Activated CD8-positive, alpha-beta memory T cell treated with anti-CD3 and anti-CD28 coated beads for 36 hours (primary cell): ENCODE measurements at regions not wholly inside any gene's neighbourhood (a gene's known extent, or its start where the extent isn't known, plus 50 kb on each side); places are given as distances from the start of the nearest gene placed in this dataset.

Experiments
- CTCF ChIA-PET: fragments of 350-600 bp; sonication (Branson Sonifier 250); formaldehyde crosslinking; loops from one replicate; lab custom pipeline; 2021; ENCODE audit warnings: antibody characterized with exemption; lab: Charles Lee
- POLR2A ChIA-PET: fragments of 350-600 bp; sonication (Branson Sonifier 250); formaldehyde crosslinking; loops from one replicate; lab custom pipeline; 2021; ENCODE audit warnings: antibody characterized with exemption; lab: Charles Lee

- CTCF ChIA-PET = no interaction called here
Measured at GRCh38 chr7:10282909-10283308, 690.8 kb upstream of the PHF14 start.

GRCh38 chr7:10284001-10284400 is 689.7 kb upstream of the PHF14 start:
- ChIA-PET POLR2A (no interaction called here), CTCF (no interaction called here)

More at GRCh38 chr7:10282909-10283308, 690.8 kb upstream of the PHF14 start:
- POLR2A ChIA-PET = no interaction called here

GRCh38 chr7:10299384-10299783 is 674.3 kb upstream of the PHF14 start:
- ChIA-PET CTCF (no interaction called here), POLR2A (no interaction called here)

DNA sequence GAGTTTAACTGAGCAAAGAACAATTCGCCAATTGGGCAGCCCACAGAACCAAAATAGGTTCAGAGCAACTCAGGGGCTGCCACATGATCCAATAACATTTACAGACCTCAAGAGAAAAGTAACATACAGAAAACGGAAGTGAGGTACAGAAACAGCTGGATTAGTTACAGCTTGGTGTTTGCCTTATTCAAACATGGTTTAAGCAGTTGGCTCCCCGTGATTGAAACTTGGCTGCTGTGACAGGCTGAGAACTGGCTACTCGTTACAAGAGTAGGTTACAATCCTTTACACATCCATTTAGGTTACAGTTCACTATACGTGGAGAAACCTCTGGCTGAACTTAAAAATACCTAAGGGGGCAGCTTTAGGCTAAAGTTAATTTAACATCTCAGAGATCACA is 673.1 kb upstream of the PHF14 start:
- ChIA-PET CTCF (no interaction called here), POLR2A (no interaction called here)

- ChIA-PET POLR2A (no interaction called here), CTCF (no interaction called here)
Measured at GRCh38 chr7:10308276-10308675, 665.4 kb upstream of the PHF14 start.

DNA sequence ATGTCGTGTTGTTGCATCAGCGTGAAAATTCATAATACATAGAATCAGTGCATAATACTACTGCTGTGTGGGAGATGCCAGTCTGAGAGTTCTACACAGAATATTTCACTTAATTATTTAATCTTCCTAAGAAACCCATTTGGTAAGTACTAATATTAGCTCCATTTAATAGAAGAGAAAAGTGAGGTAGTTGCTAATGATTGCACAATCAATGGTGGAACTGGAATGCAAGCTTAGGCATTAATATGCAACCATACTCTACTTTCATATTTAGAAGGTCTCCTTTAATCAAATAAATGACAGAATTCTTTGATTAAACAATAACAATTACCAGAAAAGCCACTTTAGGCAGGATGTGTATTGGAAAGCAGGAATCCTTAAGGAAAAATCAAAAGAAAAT is 660.7 kb upstream of the PHF14 start:
- POLR2A ChIA-PET = no interaction called here
- CTCF ChIA-PET = no interaction called here

- ChIA-PET POLR2A (no interaction called here), CTCF (no interaction called here)
Measured at GRCh38 chr7:10315881-10316280, 657.8 kb upstream of the PHF14 start.

DNA sequence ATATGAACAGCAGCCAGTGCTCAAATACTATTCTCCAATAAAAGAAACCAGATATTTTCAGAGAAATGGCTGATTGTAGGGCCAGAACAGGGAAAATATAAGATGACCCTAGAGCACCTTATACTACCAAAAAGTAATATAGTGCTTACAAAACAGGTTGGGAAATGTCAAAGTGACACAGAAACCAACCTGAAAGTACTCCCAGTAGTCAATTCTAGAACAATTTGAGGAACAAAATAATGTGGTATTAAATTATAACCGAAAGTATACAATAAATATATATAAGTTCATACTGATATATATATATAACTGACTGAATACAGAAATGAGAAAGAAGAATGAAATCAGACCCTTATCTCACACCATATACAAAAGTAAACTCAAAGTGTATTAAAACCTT is 657.2 kb upstream of the PHF14 start:
- POLR2A ChIA-PET = no interaction called here
- CTCF ChIA-PET = no interaction called here

DNA sequence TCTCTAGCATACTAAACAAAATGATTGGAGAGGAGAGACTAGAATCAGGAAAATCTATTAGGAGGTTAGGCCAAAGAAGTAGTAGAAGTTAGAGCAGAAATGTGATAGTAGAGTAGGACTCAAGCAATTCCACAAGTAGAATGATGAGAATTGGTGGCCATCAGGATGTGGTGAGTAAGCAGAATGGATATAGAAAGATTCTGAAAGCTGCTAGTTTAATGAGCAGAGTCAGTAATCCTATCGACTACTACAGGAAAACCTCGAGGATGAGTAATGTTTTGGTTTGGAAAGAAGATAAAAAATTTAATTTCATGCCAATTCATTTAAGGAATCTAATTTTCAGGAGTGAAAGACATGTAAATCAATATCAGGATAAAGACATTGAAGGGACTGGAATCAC is 648.3 kb upstream of the PHF14 start:
- ChIA-PET POLR2A (no interaction called here), CTCF (no interaction called here)

DNA sequence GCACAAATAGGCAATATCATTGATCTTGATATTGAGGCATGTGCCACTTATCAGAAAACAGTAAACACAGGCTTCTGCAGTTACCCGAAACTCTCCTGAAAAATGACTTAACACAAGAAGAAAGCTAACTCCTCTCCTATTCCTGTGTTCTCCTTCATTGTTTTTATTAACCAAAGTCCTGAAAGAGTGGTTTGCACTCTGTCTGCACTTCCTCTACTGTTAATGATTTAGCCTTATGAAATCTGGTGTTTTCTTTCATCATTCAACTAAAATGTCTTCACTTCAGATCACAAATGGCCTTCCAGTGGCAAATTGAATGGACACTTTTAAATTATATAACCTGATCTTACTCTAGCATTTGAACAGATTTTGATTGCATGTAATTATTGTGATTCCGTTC is 630.6 kb upstream of the PHF14 start:
- ChIA-PET CTCF (no interaction called here), POLR2A (no interaction called here)

GRCh38 chr7:10346032-10346431 is 627.6 kb upstream of the PHF14 start:
- ChIA-PET POLR2A (no interaction called here), CTCF (no interaction called here)

DNA sequence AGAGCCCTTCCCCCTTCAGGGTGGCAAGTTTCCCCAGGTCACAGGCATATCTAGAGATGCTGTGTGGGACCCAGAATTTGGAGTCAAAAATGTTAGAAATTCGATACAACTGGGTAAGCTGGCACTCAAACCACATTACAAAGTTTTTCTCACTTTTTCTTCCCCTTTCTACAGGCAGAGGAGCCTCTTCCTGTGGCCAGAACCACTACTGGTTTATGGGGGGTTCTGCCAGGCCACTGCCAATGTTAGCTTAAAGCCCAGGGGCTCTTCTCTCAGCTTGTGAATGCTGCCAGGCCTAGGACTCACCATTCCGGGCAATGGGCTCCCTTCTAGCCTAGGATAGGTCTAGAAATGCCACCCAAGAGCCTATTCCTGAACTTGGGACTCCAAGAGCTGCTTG is 617.9 kb upstream of the PHF14 start:
- ChIA-PET CTCF (no interaction called here), POLR2A (no interaction called here)

- ChIA-PET CTCF (no interaction called here), POLR2A (no interaction called here)
Measured at GRCh38 chr7:10360050-10360449, 613.6 kb upstream of the PHF14 start.

GRCh38 chr7:10401793-10402192 is 571.9 kb upstream of the PHF14 start:
- ChIA-PET POLR2A (no interaction called here), CTCF (no interaction called here)

GRCh38 chr7:10412422-10413019 is 561.2 kb upstream of the PHF14 start:
- CTCF ChIA-PET = no interaction called here
- POLR2A ChIA-PET = no interaction called here

DNA sequence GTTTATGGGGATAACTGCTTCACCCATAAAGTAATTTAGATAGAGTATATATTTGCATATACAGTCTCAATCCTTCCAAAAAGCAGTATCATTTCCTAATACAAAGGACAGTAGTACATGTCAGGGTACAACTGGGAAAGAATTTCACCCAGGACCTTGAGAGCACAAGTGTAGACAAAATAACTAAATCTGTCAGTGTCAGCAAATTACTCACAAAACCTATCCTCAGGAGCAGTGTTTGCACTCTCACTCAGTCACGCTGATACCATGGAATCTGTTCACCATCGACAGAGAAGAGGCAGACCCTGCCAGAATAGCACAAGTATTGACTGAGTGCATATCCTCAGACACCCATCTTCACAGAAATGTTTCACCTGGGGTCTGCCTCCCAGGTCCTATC is 554.7 kb upstream of the PHF14 start:
- ChIA-PET CTCF (no interaction called here), POLR2A (no interaction called here)

DNA sequence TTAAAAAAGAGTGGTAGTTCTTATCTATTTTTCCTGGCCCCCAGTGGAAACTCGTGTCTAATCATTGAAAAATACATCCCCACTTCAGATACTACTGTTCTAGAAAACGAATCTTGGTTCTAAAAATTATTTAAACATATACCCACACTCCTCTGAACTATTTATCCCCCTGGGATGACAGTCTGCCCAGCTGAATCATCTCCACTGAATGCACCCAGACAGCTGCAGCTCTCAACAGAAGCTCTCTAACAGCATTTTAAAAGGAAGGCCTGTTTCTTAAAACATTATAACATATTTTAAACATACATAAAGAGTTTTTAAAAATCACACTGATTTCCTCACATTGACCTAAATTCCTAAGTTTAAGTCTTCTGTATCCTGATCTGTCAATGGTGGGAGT is 544.6 kb upstream of the PHF14 start:
- ChIA-PET CTCF (no interaction called here), POLR2A (no interaction called here)

- ChIA-PET CTCF (no interaction called here), POLR2A (no interaction called here)
Measured at GRCh38 chr7:10429511-10429910, 544.2 kb upstream of the PHF14 start.

DNA sequence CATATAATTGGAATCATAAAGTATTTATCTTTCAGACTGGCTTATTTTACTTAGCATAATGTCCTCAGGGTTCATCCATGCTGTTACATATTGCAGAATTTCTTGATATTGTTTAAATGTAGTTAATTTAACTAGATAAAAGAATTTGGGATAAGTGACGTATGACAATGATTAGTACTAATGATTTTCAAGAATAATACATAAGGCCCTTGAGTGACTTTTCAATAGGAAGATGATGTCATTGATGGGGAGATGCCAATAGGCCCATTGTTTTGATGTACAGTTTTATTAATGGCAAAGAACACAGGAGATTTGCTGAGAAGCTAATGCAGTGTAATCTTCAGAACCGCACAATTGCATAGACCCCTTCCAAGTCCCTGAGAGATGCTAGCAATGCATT is 537.4 kb upstream of the PHF14 start:
- ChIA-PET POLR2A (no interaction called here), CTCF (no interaction called here)

DNA sequence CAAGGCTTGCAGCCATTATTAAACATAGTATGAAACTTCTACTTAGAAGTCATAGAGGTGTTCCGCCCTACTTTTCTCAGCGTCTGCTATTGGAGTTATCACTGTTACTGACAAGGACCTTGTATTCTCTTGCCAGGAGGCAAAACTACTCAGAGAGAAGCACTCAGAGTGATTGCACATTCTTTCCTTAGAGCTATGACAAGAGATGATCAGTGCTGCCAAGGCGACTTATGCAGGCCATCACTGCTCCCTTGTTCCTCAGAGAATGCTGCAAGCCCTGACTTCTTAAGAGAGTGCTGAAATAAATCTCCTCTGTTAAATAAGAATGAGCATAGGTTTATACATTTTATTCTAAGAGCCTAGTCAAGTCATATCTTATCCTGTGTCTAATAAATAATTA is 534.6 kb upstream of the PHF14 start:
- POLR2A ChIA-PET = no interaction called here
- CTCF ChIA-PET = no interaction called here

DNA sequence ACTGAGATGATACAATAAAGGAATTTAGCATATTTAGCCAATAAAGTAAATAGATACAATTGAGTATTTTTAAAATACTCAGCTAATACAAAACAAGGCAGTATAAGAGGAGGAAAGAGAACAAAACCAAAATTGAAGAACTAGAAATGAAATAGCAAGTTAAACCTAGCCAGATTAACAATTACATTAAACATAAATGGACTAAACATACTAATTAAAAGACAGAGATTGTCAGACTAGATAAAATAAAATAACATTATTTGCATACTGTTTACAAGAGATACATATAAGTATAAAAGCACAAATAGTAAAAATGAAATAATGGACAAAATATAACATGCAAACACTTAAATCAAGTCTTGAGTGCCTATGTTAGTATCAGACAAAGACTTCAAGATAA is 517.7 kb upstream of the PHF14 start:
- ChIA-PET CTCF (no interaction called here), POLR2A (no interaction called here)

DNA sequence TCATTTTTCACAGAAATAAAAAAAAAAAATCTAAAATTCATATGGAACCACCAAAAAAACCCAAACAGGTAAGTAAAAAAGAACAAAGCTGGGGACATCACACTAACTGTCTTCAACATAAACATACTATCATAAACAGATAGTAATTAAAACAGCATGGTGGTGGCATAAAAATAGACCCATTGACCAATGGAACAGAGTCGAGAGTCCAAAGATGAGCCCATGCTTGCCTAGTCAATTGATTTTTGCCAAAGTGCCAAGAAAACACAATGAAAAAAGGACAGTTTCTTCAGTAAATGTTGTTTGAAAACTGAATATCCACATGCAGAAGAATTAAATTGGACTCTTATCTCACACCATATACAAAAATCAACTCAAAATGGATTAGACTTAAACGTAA is 513.2 kb upstream of the PHF14 start:
- POLR2A ChIA-PET = no interaction called here
- CTCF ChIA-PET = no interaction called here
